NCI-H748 (cell line): ENCODE measurements at regions not wholly inside any gene's neighbourhood (a gene's known extent, or its start where the extent isn't known, plus 50 kb on each side); places are given as distances from the start of the nearest gene placed in this dataset.
"Not testable (repeated sequence)": the region's sequence is repeated elsewhere in the genome, so short reads cannot be mapped to it uniquely, and the experiment has no call there.

ENCODE experiments used
- DNase-seq: peaks from one replicate; lab custom pipeline; 2025; ENCODE audit not compliant: unreplicated experiment; lab: John Stamatoyannopoulos, UW

DNA sequence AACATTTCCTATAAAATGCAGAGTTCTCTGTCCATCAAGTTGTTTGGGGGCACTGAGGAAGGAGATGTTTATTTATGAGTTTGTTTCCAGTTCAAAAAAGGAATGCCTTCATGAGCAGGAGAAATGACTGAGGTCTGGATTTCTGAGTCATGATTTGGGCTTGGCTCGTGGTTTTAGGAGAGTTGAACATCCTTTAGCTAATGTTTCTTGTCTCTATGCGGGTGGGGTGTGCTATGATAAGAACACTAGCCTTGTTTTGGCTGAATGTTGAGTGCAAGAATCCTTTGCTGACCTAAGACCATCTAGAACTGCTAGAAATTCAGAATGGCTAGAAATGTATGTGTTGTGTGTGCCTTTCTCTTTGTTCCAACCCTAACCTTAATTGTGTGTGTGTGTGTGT lies 59.1 kb upstream of the NBPF11 start:
- not testable (repeated sequence) for DNase-seq

DNA sequence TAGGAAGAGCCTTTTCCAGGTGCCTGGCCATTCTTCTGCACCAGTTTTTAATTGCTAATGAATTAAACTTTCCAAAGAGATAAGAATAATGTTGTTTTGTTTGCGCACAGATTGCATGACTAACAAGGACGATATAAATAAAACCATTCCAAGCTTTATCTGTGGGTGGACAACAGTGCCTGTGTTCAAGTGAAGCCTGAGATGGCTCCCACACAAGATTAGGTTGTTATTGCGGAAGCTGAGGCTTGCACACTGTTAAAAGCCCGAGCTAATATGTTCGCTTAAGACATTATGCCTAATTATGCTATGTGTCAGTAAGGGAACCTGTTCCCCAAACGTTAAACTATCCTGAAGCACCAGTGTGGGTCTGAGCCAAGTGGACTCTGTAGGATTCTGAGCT lies 58.5 kb upstream of the NBPF11 start:
- DNase-seq = not testable (repeated sequence)

DNA sequence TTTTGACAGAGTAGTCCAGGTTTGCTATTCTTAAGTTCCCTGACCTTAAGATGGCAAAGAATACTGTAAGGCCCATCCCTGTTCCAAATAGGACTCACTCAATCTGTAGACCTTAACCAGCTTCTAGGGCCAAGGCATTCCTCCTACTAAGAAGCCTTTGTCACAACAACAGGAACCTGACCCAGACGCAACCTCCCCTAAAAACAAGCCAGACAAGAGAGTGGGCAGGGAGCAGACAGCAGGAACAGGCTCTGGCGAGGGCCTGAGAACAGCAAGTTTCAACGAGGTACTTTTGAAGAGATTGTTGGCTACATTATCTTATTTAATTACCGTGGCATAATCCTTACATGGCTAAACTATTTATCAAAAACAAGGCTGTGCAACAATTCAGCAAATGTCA lies 58.1 kb upstream of the NBPF11 start:
- DNase-seq = not testable (repeated sequence)

DNA sequence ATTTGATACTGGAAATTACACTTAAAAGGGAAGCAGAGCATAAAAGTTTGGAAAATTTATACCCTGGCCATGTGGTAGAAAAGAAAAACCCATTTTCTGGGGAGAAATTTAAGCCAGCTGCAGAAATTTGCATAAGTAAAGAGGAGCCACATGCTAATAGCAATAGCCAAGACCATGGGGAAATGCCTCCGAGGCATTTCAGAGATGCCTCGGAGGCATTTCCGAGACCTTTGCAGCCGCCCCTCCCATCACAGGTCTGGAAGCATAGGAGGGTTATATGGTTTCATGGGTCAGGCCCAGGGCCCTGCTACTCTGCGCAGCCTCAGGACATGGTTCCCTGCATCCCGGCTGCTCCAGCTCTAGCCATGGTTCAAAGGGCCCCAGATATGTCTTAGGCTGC lies 49.9 kb upstream of the NBPF11 start:
- DNase-seq = not testable (repeated sequence)
